H4 (cell line): ENCODE measurements at regions not wholly inside any gene's neighbourhood (a gene's known extent, or its start where the extent isn't known, plus 50 kb on each side); places are given as distances from the start of the nearest gene placed in this dataset.
A peak's percentile ranks its signal among the peaks of the same experiment; 100 is the strongest.
"Not testable (repeated sequence)": the region's sequence is repeated elsewhere in the genome, so short reads cannot be mapped to it uniquely, and the experiment has no call there.

Experiments
- DNase-seq: peaks from one replicate; pipeline ENCODE4 v3.0.0-alpha.2; 2015; ENCODE audit warnings: low spot score

- no peak for DNase-seq
Observed at GRCh38 chrX:41003506-41004270, 81.6 kb upstream of the USP9X start.

DNA sequence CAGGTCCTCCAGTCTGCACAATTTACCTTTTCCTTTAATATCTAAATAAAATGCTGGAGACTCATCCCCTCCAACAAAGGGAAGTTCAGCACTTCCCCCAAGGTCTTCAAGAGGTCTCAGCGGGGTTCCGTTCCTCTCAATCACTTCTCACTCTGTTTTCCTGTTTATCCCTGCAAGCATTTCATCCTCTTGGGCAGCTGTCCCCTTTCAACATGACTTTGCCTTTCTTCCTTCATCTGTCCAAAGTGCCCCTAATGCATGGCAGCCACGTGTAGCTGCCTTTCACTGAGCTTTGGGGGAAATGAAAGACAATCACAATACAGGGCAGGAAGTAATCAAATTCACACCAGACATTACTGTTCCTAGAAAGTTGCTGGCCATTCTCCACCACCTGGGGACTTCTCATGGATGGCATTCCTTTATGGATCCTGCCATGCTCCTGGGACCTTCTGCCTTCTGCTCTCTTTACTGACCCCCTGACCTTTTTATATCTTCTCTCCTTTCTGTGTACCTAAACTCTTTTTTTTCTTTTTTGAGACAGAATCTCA lies 79.7 kb upstream of the USP9X start:
- no peak for DNase-seq

- peak; percentile 77 for DNase-seq
Observed at GRCh38 chrX:41009850-41010846, 75.1 kb upstream of the USP9X start.

- DNase-seq, result peak; percentile 15
Observed at GRCh38 chrX:41014776-41015360, 70.4 kb upstream of the USP9X start.

DNA sequence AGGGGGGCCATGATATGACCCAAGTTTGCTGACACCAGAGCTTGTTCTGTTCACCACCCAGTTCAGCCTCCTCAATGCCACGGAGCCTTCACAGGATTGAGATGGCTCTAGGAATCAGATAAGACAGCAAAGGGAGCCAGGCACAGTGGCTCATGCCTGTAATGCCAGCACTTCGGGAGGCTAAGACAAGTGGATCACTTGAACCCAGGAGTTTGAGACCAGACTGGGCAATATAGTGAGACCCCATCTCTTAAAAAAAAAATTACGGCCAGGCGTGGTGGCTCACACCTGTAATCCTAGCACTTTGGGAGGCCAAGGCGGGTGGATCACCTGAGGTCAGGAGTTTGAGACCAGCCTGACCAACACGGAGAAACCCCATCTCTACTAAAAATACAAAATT lies 67.5 kb upstream of the USP9X start:
- DNase-seq, result not testable (repeated sequence)

- not testable (repeated sequence) for DNase-seq
Observed at GRCh38 chrX:41018391-41019040, 66.7 kb upstream of the USP9X start.

GRCh38 chrX:41019041-41019392 lies 66.2 kb upstream of the USP9X start:
- no peak for DNase-seq

DNA sequence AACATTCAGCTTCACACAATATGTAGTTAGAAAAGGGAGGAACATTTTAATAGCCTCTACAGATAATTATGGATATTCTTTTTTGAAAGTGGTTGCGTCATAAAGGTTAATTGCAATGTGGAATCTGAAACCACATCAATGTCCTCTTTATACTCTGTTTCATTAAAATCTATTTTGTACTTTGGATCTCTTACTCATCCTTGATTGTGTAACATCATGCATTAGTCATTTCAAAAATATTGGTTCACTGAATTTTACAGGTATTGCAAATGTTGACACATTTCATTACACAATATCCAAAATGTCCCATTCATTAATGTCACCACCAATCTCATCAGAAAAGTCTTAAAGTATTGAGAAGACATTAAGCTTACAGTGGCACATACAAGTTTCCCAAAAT lies 62.7 kb upstream of the USP9X start:
- no peak for DNase-seq

GRCh38 chrX:41023098-41023497 lies 62.1 kb upstream of the USP9X start:
- DNase-seq, result no peak

DNA sequence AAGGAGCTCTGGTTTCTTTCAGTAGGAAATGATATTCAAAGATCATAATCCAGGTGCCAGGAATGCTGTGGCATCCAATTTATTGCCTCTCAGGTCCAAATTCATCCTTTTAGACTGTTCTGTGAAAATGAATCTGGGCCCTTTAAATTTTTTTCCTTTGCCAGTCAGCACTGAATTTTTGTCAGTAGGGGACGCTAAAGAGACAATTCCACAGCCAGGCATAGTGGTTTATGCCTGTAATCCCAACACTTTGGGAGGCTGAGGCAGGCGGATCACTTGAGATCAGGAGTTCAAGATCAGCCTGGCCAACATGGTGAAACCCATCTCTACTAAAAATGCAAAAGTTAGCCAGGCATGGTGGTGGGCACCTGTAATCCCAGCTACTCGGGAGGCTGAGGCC lies 60.9 kb upstream of the USP9X start:
- not testable (repeated sequence) for DNase-seq

DNA sequence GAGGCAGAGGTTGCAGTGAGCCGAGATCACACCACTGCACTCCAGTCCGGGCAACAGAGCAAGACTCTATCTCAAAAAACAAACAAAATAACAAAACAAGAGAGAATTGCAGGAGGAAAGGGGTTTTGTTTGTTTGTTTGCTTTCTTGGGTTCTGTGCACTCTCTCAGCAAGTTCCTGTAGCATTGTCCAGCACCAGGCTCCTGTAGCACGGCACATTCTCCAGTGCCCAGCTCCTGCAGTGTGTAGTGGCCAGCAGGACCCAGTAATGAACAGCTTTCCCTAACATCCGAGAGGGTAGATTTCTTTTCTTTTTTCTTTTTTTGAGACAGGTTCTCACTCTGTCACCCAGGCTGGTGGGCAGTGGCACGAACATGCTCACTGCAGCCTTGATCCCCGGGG lies 60.5 kb upstream of the USP9X start:
- DNase-seq, result no peak

GRCh38 chrX:41025926-41026701 lies 59.1 kb upstream of the USP9X start:
- no peak for DNase-seq

GRCh38 chrX:41026702-41027078 lies 58.6 kb upstream of the USP9X start:
- DNase-seq, result no peak

GRCh38 chrX:41029332-41029731 lies 55.9 kb upstream of the USP9X start:
- DNase-seq, result no peak

GRCh38 chrX:41031256-41031967 lies 53.8 kb upstream of the USP9X start:
- DNase-seq, result no peak

DNA sequence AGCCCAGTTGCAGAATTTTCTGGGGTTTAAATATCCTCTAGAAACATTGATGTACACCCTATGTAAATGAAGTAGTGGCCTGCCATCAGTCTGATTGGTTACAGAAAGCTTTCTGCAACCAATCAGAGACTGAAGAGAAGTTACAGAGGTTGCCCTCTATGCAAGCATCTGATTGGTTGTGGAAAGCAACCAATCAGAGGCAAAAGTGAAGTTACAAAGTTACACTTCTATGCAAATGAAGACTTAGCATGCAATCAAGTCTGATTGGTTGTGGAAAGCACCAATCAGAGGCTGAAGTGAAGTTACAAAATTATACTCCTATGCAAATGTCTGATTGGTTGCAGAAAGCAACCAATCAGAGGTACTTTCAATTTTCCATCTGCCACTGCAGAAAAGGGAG lies 51.9 kb upstream of the USP9X start:
- peak; percentile 7 for DNase-seq

DNA sequence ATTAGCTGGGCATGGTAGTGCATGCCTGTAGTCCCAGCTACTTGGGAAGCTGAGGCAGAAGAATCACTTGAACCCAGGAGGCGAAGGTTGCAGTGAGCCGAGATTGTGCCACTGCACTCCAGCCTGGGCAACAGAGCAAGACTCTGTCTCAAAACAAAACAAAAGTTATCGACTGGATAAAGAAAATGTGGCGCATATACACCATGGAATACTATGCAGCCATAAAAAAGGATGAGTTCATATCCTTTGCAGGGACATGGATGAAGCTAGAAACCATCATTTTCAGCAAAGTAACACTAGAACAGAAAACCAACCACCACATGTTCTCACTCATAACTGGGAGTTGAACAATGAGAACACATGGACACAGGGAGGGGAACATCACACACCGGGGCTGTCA lies 50.3 kb upstream of the USP9X start:
- not testable (repeated sequence) for DNase-seq
